ENCODE measurements at regions not wholly inside any gene's neighbourhood (a gene's known extent, or its start where the extent isn't known, plus 50 kb on each side); places are given as distances from the start of the nearest gene placed in this dataset.
A peak's percentile ranks its signal among the peaks of the same experiment; 100 is the strongest.
"Not testable (repeated sequence)": the region's sequence is repeated elsewhere in the genome, so short reads cannot be mapped to it uniquely, and the experiment has no call there.

GRCh38 chr17:30731210-30732132 is 93.0 kb downstream of the CRLF3 start:
- Mint-ChIP-seq H3K4me3 (peak overlapping the region; percentile 92 to 98 (median 94)), H3K36me3 (peaks cover 0 to 15% (median 2%) of the 10 kb centered on the region in 3 donors), H3K27ac (peak overlapping the region; percentile 79 to 97 (median 96)), H3K4me1 (peaks cover 8 to 45% (median 30%) of the 10 kb centered on the region in 4 donors)
- peak; percentile 63 to 90 (median 84) for DNase-seq
- not testable (repeated sequence) for H3K27me3 Mint-ChIP-seq, H3K9me3 Mint-ChIP-seq
- POLR2A ChIA-PET, result interaction anchor here (0.7 to 2.0 kb wide), 4 partner anchors 20 to 80 kb away, joined by 3 to 8 read pairs (median 4); no protein-coding TSS in a partner anchor
- peak; percentile 96 for ATAC-seq

- H3K27ac Mint-ChIP-seq, result peak overlapping the region in 9 of 10 donors; percentile 79 to 97 (median 95)
- not testable (repeated sequence) for H3K9me3 Mint-ChIP-seq, ATAC-seq, DNase-seq, H3K27me3 Mint-ChIP-seq
- H3K4me3 Mint-ChIP-seq, result peak overlapping the region; percentile 92 to 98 (median 94)
- peaks cover 8 to 45% (median 28%) of the 10 kb centered on the region in 4 donors for H3K4me1 Mint-ChIP-seq
- POLR2A ChIA-PET, result interaction anchor here (0.7 to 2.0 kb wide), 3 partner anchors 19 to 80 kb away, joined by 3 to 8 read pairs (median 5); no protein-coding TSS in a partner anchor
- peaks cover 0 to 11% (median 2%) of the 10 kb centered on the region in 3 donors for H3K36me3 Mint-ChIP-seq
Observed at GRCh38 chr17:30730837-30731209, 93.7 kb downstream of the CRLF3 start.

GRCh38 chr17:30730171-30730836 is 94.2 kb downstream of the CRLF3 start:
- DNase-seq, result peak in 1 of 10 donors; percentile 7
- peaks cover 8 to 40% (median 24%) of the 10 kb centered on the region in 4 donors for H3K4me1 Mint-ChIP-seq
- not testable (repeated sequence) for H3K9me3 Mint-ChIP-seq, H3K27me3 Mint-ChIP-seq, ATAC-seq, H3K36me3 Mint-ChIP-seq
- H3K27ac Mint-ChIP-seq, result peak overlapping the region in 7 of 10 donors; percentile 12 to 97 (median 92)
- H3K4me3 Mint-ChIP-seq, result peak overlapping the region; percentile 92 to 98 (median 94)
- POLR2A ChIA-PET, result interaction anchor here (0.7 to 2.0 kb wide), 3 partner anchors 19 to 81 kb away, joined by 3 to 8 read pairs (median 5); no protein-coding TSS in a partner anchor

GRCh38 chr17:30729471-30730170 is 94.9 kb downstream of the CRLF3 start:
- not testable (repeated sequence) for ATAC-seq
- Mint-ChIP-seq H3K27ac (peak overlapping the region in 4 of 10 donors; percentile 4 to 76 (median 18)), H3K4me3 (peak overlapping the region in 9 of 10 donors; percentile 13 to 98 (median 94))

GRCh38 chr17:30727517-30727916 is 97.0 kb downstream of the CRLF3 start:
- peak in 1 of 10 donors; percentile 14 for DNase-seq
- H3K27ac Mint-ChIP-seq, H3K9me3 Mint-ChIP-seq, H3K4me3 Mint-ChIP-seq, H3K27me3 Mint-ChIP-seq, H3K36me3 Mint-ChIP-seq, ATAC-seq: not testable (repeated sequence)
- H3K4me1 Mint-ChIP-seq, result peaks cover 5 to 21% (median 9%) of the 10 kb centered on the region in 4 donors
- POLR2A ChIA-PET, result interaction anchor here (0.6 kb wide), 1 partner anchor 1154 kb away, joined by 4 read pairs; no protein-coding TSS in a partner anchor

More at GRCh38 chr17:30729471-30730170, 94.9 kb downstream of the CRLF3 start:
- POLR2A ChIA-PET, H3K27me3 Mint-ChIP-seq, H3K36me3 Mint-ChIP-seq, H3K9me3 Mint-ChIP-seq: not testable (repeated sequence)
- peaks cover 6 to 37% (median 21%) of the 10 kb centered on the region in 4 donors for H3K4me1 Mint-ChIP-seq
- peak in 1 of 10 donors; percentile 14 for DNase-seq

- not testable (repeated sequence) for H3K36me3 Mint-ChIP-seq, H3K4me3 Mint-ChIP-seq, H3K27ac Mint-ChIP-seq, H3K27me3 Mint-ChIP-seq, H3K9me3 Mint-ChIP-seq, ATAC-seq
- DNase-seq, result peak in 1 of 10 donors; percentile 3
- POLR2A ChIA-PET, result interaction anchor here (0.6 kb wide), 1 partner anchor 1155 kb away, joined by 4 read pairs; no protein-coding TSS in a partner anchor
- peaks cover 4 to 21% (median 9%) of the 10 kb centered on the region in 4 donors for H3K4me1 Mint-ChIP-seq
Observed at GRCh38 chr17:30726734-30727133, 97.8 kb downstream of the CRLF3 start.

- H3K27me3 Mint-ChIP-seq, POLR2A ChIA-PET, ATAC-seq, H3K9me3 Mint-ChIP-seq, H3K27ac Mint-ChIP-seq, H3K4me3 Mint-ChIP-seq, H3K36me3 Mint-ChIP-seq, DNase-seq: not testable (repeated sequence)
- H3K4me1 Mint-ChIP-seq, result peaks cover 4 to 21% (median 9%) of the 10 kb centered on the region in 4 donors
Observed at GRCh38 chr17:30726310-30726709, 98.2 kb downstream of the CRLF3 start.

GRCh38 chr17:30724034-30724650 is 100.3 kb downstream of the CRLF3 start:
- H3K27me3 Mint-ChIP-seq, result not testable (repeated sequence)
- DNase-seq, result peak in 1 of 10 donors; percentile 1

GRCh38 chr17:30722114-30722780 is 102.2 kb downstream of the CRLF3 start:
- H3K27me3 Mint-ChIP-seq, H3K9me3 Mint-ChIP-seq: not testable (repeated sequence)

More at GRCh38 chr17:30724034-30724650, 100.3 kb downstream of the CRLF3 start:
- H3K9me3 Mint-ChIP-seq, H3K36me3 Mint-ChIP-seq, ATAC-seq, POLR2A ChIA-PET, H3K4me3 Mint-ChIP-seq: not testable (repeated sequence)
- Mint-ChIP-seq H3K27ac (peak overlapping the region in 1 of 10 donors; percentile 32), H3K4me1 (peaks cover 6 to 15% (median 7%) of the 10 kb centered on the region in 4 donors)

GRCh38 chr17:30720971-30721370 is 103.5 kb downstream of the CRLF3 start:
- POLR2A ChIA-PET, H3K27ac Mint-ChIP-seq, H3K4me3 Mint-ChIP-seq, H3K27me3 Mint-ChIP-seq, H3K36me3 Mint-ChIP-seq, ATAC-seq, H3K9me3 Mint-ChIP-seq: not testable (repeated sequence)
- peaks cover 7 to 12% (median 9%) of the 10 kb centered on the region in 4 donors for H3K4me1 Mint-ChIP-seq
- peak in 1 of 10 donors; percentile 8 for DNase-seq

More at GRCh38 chr17:30722114-30722780, 102.2 kb downstream of the CRLF3 start:
- H3K36me3 Mint-ChIP-seq, H3K27ac Mint-ChIP-seq, POLR2A ChIA-PET, H3K4me3 Mint-ChIP-seq, ATAC-seq: not testable (repeated sequence)
- DNase-seq, result peak in 1 of 10 donors; percentile 7
- peaks cover 7 to 12% (median 9%) of the 10 kb centered on the region in 4 donors for H3K4me1 Mint-ChIP-seq

GRCh38 chr17:30720013-30720471 is 104.5 kb downstream of the CRLF3 start:
- ATAC-seq (no peak), DNase-seq (peak in 1 of 10 donors; percentile 16)
- POLR2A ChIA-PET, result no interaction called here
- Mint-ChIP-seq H3K4me1 (peaks cover 7 to 13% (median 12%) of the 10 kb centered on the region in 4 donors), H3K4me3 (no peak overlapping the region), H3K27me3 (no peaks in the 10 kb centered on the region), H3K9me3 (no peaks in the 10 kb centered on the region), H3K27ac (peak overlapping the region in 1 of 10 donors; percentile 7), H3K36me3 (no peaks in the 10 kb centered on the region)
